ENCODE measurements at regions not wholly inside any gene's neighbourhood (a gene's known extent, or its start where the extent isn't known, plus 50 kb on each side); places are given as distances from the start of the nearest gene placed in this dataset.

GRCh38 chr11:71188073-71188472, 64.3 kb downstream of the SHANK2 start:
- no peak overlapping the region for H3K27ac Mint-ChIP-seq
- no peak for ATAC-seq
- no peak for DNase-seq
- H3K27me3 Mint-ChIP-seq = no peaks in the 10 kb centered on the region
- H3K4me1 Mint-ChIP-seq = no peaks in the 10 kb centered on the region
- no peaks in the 10 kb centered on the region for H3K9me3 Mint-ChIP-seq
- no peak overlapping the region for H3K4me3 Mint-ChIP-seq

- no peaks in the 10 kb centered on the region for H3K27me3 Mint-ChIP-seq
- DNase-seq (no peak), ATAC-seq (no peak)
- no peak overlapping the region for H3K27ac Mint-ChIP-seq
- no peak overlapping the region for H3K4me3 Mint-ChIP-seq
- no peaks in the 10 kb centered on the region for H3K4me1 Mint-ChIP-seq
- no peaks in the 10 kb centered on the region for H3K9me3 Mint-ChIP-seq
Measured at GRCh38 chr11:71186806-71187205, 65.6 kb downstream of the SHANK2 start.

DNA sequence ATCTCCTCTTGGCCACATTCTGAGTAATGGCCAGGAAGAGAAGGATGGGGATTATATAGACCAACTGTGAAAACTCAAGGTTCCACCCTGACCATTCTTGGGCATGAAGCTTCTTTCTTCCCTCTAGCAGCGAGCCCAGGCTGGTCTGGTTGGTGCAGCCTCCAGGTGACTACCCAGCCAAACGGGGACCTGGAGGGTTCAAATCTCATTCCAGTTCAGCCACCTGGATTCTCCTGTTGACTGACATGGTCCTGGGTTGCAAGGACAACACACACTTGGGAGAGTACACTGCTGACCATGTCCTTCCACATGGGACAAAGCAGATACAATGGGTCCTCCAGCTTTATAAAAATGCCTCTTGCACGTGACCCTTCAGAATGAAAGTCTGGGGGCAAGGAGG, 67.0 kb downstream of the SHANK2 start:
- no peaks in the 10 kb centered on the region for H3K4me1 Mint-ChIP-seq
- DNase-seq (no peak), ATAC-seq (no peak)
- H3K9me3 Mint-ChIP-seq = no peaks in the 10 kb centered on the region
- H3K4me3 Mint-ChIP-seq = no peak overlapping the region
- H3K27ac Mint-ChIP-seq = no peak overlapping the region
- peaks cover 6% of the 10 kb centered on the region for H3K27me3 Mint-ChIP-seq

DNA sequence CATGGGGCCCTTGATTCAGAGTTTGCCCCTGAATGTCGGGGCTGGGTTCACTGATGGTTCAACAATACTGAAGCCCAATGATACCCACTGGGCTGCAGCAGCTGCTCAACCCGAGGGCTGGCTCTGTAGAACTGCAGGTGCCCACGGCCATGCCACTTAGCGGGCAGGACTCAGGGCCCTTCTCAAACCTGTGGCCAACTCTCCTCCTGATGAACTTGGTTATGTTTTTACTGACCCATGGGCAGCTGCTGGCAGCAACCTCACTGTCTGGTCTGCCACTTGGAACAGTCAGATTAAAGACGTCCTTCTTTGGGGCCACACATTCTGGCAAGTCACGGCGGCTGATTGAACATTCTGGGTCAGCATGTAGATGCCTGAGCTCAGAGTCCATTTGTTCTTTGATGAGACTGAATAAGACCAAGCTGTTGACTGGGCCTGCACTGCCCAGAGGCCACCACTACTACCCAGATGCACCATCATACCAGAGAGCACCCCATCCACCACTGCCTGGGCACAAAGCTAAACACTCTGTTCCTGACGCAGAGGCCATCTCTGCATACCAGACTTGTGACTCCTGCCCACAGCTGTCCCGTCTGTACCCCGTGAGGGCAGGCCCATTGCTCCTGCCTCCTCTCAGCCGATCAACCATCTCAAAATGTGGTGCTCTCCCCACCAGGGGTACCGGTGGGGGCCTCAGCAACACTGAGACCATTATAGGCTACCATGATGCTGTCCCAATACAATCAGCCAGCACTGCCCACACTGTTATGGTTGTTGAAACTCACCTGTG, 67.8 kb downstream of the SHANK2 start:
- Mint-ChIP-seq H3K4me1 (no peaks in the 10 kb centered on the region), H3K9me3 (no peaks in the 10 kb centered on the region), H3K27ac (no peak overlapping the region), H3K4me3 (no peak overlapping the region), H3K27me3 (peaks cover 14% of the 10 kb centered on the region)
- no peak for DNase-seq
- no peak for ATAC-seq

GRCh38 chr11:71183878-71184277, 68.5 kb downstream of the SHANK2 start:
- Mint-ChIP-seq H3K9me3 (no peaks in the 10 kb centered on the region), H3K4me3 (no peak overlapping the region), H3K27me3 (peaks cover 21% of the 10 kb centered on the region), H3K27ac (no peak overlapping the region), H3K4me1 (no peaks in the 10 kb centered on the region)
- ATAC-seq (no peak), DNase-seq (no peak)

- H3K4me1 Mint-ChIP-seq = no peaks in the 10 kb centered on the region
- ATAC-seq (no peak), DNase-seq (no peak)
- H3K4me3 Mint-ChIP-seq = no peak overlapping the region
- H3K27ac Mint-ChIP-seq = no peak overlapping the region
- no peaks in the 10 kb centered on the region for H3K9me3 Mint-ChIP-seq
- H3K27me3 Mint-ChIP-seq = peaks cover 26% of the 10 kb centered on the region
Measured at GRCh38 chr11:71182791-71183677, 69.3 kb downstream of the SHANK2 start.

DNA sequence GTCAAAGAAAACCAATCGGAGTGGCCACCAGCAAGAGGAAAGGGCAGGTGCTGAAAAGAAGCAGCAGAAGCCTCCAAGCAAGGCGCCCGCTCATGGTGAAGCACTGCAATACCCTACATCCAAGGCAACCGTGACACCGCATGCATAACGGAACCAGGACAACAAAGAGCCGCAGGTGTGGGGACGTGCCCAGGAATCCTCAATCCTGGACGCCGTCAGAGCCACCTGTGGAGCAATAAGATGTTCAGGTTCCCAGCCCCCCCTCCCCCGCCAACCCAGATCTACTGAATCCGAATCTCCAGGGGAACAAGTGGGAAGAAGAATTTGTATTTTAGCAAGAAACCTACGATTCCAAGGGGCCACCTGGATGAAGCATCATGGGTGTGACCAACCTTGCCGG, 70.8 kb downstream of the SHANK2 start:
- Mint-ChIP-seq H3K27ac (no peak overlapping the region), H3K9me3 (peaks cover 0 to 11% of the 10 kb centered on the region in 2 donors), H3K27me3 (peaks cover 41% of the 10 kb centered on the region), H3K4me1 (no peaks in the 10 kb centered on the region), H3K4me3 (no peak overlapping the region)
- ATAC-seq (no peak), DNase-seq (no peak)

- Mint-ChIP-seq H3K9me3 (peaks cover 0 to 17% of the 10 kb centered on the region in 2 donors), H3K4me3 (no peak overlapping the region), H3K27me3 (peaks cover 48% of the 10 kb centered on the region), H3K4me1 (no peaks in the 10 kb centered on the region), H3K27ac (no peak overlapping the region)
- no peak for ATAC-seq
- DNase-seq = no peak
Measured at GRCh38 chr11:71180694-71181470, 71.5 kb downstream of the SHANK2 start.

DNA sequence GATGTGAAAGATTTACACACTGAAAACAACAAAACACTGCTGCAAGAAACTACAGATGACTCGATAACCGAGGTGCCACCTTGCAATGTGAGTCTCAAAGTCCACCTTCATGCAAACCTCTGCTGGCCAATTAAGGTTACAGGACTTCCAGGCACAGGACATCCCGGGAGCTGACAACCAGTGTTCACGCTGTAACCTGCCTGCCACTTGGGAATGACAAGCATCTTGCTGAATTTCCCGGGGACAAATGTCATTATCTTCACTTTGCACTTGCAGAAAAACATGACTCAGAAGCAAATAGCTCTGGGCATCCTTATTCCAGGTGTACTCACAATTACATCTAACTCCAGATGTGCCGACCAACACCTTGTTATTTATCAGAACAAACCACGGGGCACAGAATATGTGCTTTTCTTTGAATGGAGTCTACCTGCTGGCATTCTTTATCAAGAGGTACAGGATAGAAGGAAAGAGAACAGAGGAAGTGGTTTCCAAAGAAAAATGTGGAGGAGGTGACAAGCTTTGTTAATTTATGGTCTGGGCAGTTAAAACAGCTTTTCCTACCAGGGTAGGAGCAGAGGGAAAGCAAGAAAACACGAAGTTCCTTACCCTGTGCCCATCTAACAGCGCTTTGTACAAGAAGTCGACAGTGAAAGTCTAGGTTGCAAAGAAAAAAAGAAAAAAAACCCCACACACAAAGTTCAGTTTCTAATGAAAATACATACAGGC, 72.3 kb downstream of the SHANK2 start:
- H3K4me3 Mint-ChIP-seq = no peak overlapping the region
- peaks cover 55% of the 10 kb centered on the region for H3K27me3 Mint-ChIP-seq
- H3K27ac Mint-ChIP-seq = no peak overlapping the region
- DNase-seq (no peak), ATAC-seq (no peak)
- H3K4me1 Mint-ChIP-seq = no peaks in the 10 kb centered on the region
- peaks cover 2 to 26% of the 10 kb centered on the region in 2 donors for H3K9me3 Mint-ChIP-seq

DNA sequence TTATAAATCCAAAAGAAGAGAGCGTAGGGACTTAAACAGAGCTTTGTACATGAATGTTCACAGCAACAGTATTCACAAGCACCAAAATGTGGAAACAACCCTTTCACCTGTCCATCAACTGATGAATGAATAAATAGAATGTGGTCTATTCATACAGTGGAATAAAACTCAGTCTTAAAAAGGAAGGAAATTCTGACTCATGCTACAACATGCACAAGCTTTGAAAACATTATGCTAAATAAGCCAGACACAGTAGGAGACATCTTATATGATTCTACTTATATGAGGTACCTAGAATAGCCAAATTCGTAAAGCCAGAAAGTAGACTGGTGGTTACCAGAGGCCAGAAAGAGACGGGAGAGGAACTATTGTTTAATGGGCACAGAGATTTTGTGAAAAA, 74.3 kb downstream of the SHANK2 start:
- DNase-seq (no peak), ATAC-seq (no peak)
- H3K27ac Mint-ChIP-seq = no peak overlapping the region
- H3K27me3 Mint-ChIP-seq = peaks cover 67% of the 10 kb centered on the region
- H3K4me1 Mint-ChIP-seq = no peaks in the 10 kb centered on the region
- H3K4me3 Mint-ChIP-seq = no peak overlapping the region
- H3K9me3 Mint-ChIP-seq = peaks cover 5 to 28% of the 10 kb centered on the region in 2 donors

DNA sequence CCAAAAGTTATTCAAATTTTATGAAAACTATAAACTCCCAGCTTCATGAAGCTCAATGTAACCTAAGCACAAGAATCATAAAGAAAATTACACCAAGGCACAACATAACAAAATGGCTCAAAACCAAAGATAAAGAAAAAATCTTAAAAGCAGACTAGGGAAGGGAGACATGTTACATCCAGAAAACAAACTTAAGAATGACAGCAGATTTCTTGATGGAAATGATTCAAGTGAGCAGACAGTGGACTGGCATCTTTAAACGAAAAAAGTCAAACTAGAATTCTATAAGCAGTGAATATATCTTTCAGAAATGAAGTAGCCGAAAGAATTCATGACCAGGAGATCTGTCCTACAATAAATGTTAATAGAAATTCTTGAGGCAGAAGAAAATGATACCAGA, 75.6 kb downstream of the SHANK2 start:
- DNase-seq (no peak), ATAC-seq (no peak)
- Mint-ChIP-seq H3K4me3 (no peak overlapping the region), H3K4me1 (no peaks in the 10 kb centered on the region), H3K27ac (no peak overlapping the region), H3K27me3 (peaks cover 69% of the 10 kb centered on the region), H3K9me3 (peaks cover 5 to 28% of the 10 kb centered on the region in 2 donors)

DNA sequence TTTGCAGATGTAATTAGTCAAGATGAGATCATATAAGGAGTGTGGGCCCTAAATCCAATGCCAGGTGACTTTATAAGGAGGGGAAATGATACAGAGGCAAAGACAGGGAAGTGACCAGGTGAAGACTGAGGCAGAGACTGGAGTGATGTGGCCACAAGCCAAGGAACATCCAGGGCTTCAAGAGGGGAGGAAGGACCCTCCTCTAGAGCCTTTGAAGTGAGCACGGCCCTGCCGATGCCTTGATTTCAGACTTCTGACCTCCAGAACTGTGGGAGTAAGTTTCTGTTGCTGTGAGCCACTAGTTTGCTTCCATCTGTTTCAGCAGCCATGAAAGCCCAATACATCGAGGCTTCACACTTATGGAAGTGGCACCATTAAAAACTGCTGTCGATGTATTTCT, 78.7 kb downstream of the SHANK2 start:
- DNase-seq (no peak), ATAC-seq (no peak)
- Mint-ChIP-seq H3K27ac (no peak overlapping the region), H3K4me3 (no peak overlapping the region), H3K9me3 (peaks cover 5 to 28% of the 10 kb centered on the region in 2 donors), H3K27me3 (peaks cover 53% of the 10 kb centered on the region), H3K4me1 (no peaks in the 10 kb centered on the region)

GRCh38 chr11:71172680-71173079, 79.7 kb downstream of the SHANK2 start:
- Mint-ChIP-seq H3K4me3 (no peak overlapping the region), H3K27ac (no peak overlapping the region), H3K27me3 (peaks cover 44% of the 10 kb centered on the region), H3K9me3 (peaks cover 5 to 28% of the 10 kb centered on the region in 2 donors), H3K4me1 (no peaks in the 10 kb centered on the region)
- ATAC-seq = no peak
- no peak for DNase-seq

DNA sequence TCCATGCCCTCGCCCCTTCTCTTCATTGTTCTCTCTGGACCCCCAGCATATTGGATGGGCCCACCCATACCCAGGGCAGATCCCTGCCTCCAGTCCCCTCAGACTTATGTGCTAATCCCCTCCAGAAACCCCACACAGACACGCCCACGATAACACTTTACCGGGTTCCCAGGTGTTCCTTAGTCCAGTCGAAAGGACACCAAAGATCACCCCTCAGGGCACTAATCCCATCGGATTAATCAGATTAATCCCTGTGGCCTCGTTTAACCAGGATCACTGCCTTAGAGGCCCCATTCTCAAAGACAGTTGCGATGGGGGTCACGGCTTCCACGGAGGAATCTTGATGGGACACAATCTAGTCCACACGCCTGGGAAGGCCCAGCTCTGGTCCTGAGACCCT, 80.8 kb downstream of the SHANK2 start:
- H3K4me1 Mint-ChIP-seq = no peaks in the 10 kb centered on the region
- DNase-seq (no peak), ATAC-seq (no peak)
- H3K4me3 Mint-ChIP-seq = no peak overlapping the region
- H3K27ac Mint-ChIP-seq = no peak overlapping the region
- H3K9me3 Mint-ChIP-seq = peaks cover 5 to 17% of the 10 kb centered on the region in 2 donors
- H3K27me3 Mint-ChIP-seq = peaks cover 33% of the 10 kb centered on the region
